ENCODE measurements at regions not wholly inside any gene's neighbourhood (a gene's known extent, or its start where the extent isn't known, plus 50 kb on each side); places are given as distances from the start of the nearest gene placed in this dataset.

- no peak for DNase-seq
These were observed 188.8 kb downstream of the POSTN start for GRCh38 chr13:37409756-37410155.

DNA sequence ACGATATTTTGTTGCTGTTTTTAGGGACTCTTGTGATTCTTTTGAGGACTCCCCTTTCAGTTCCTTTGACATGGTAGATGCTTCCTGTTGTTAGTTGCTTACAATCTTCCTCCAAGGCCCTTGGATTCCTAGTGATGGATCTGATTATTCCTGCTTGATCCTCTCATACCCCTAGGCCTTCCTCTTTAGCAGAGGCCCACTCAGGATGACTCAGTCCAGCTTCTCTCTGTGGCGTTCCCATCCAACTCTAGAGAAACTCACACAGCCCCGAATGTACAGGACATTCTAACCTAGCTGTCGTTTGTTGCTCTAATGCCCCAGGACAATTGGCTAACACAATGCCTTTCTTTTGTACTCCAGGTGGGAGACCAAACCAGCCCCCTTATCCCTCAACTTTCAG, 191.4 kb downstream of the POSTN start:
- no peak for DNase-seq

DNA sequence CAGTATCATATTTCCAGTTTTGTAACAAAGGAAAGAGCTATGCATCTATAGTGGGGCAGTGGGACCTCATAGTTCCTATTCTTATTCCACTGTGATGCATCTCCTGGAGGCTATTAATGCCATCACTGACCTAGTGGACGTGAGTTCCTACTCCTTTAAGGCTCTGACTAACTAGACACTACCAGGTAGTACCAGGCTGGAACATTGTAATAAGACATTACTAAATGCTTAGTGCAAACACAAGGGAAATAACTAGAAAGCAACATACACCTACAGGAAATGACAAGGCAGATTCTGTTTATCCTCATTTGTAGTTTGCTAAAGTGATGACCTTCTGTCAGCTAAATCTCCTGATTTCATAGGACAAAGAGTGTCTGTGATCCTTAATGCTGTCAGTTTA, 192.5 kb downstream of the POSTN start:
- DNase-seq: no peak

DNA sequence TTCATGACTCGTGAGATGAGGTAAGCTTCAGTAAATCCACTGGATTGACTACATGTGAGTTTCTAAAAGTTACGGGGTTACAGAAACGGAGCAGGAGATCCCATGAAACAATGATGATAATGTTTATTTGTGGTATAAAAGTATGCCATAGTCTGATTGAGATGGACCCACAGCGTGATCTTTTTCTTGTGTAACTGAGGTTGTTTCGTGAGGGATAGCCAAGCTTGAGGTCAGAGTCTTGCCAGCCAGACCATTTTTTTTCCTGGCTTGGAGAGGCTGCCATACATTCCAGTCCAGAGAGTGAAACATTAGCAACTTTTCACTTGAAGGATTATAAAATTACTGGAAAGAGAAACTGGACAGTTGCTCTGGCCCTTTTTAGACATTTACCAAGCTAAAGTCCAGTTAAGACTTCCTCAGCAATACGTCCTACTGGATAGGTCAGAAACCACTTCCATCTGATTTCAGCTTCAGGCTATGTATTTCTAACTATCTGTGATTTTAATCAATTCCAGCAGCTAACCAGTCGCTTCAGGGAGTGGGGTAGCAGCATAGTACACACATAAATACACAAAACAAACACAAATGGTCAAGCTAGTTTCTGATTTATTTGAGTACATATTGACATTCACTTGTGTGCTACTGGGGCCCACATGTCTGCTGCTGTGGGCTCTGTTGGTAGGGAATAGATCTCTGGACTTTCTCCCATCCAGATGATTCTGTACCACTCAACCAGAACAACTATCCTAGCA, 194.6 kb downstream of the POSTN start:
- DNase-seq: no peak

DNA sequence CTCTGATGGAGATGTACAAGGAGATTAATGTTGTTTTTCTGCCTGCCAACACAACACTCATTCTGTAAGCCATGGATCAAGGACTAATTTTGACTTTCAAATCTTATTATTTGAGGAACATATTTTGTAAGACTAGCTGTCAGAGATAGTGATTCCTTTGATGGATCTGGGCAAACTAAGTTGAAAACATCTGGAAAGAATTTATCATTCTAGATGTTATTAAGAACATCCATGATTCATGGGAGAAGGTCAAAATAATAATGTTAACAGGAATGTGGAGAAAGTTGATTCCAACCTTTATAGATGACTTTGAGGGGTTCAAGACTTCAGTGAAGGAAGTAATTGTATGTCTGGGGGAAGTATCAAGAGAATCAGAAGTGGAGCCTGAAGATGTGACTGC, 196.8 kb downstream of the POSTN start:
- no peak for DNase-seq

DNA sequence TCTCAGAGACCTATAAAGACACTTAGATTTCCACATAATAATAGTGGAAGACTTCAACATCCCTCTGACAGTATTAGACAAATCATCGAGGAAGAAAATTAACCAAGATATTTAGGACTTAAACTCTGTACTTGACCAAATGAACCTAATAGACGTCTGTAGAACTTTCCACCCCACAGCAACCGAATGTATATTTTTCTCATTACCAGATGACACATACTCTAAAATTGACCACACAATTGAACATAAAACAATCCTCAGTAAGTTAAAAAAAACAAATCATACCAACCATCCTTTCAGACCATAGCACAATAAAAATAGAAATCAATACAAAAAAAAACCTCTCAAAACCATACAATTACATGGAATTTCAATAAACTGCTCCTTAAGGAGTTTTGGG, 201.0 kb downstream of the POSTN start:
- DNase-seq: no peak

DNA sequence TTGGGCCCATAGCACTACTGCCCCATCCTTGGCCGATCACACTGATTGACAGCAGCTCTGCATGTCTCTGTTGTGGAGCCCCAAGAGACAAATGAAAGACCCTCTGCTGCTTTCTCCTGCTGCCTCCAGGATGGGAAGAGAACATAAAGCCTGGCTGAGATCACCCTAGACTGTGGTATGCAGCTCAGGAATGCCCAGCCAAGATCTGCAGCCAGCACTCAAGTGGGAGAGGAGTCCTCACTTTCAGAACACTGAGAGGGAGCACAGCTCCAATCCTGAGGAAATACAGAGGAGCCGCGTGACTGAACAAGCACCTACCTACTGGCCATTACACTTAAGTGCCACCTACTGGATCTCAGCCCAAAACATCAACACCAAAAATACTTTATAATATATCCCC, 203.0 kb downstream of the POSTN start:
- DNase-seq: no peak

GRCh38 chr13:37392389-37392788, 206.2 kb downstream of the POSTN start:
- no peak for DNase-seq

- DNase-seq: no peak
These were observed 207.8 kb downstream of the POSTN start for GRCh38 chr13:37390735-37391134.

- DNase-seq: no peak
These were observed 212.5 kb downstream of the POSTN start for GRCh38 chr13:37385956-37386670.

- DNase-seq: no peak
These were observed 213.3 kb downstream of the POSTN start for GRCh38 chr13:37385248-37385647.

GRCh38 chr13:37383856-37384370, 214.7 kb downstream of the POSTN start:
- DNase-seq: no peak

DNA sequence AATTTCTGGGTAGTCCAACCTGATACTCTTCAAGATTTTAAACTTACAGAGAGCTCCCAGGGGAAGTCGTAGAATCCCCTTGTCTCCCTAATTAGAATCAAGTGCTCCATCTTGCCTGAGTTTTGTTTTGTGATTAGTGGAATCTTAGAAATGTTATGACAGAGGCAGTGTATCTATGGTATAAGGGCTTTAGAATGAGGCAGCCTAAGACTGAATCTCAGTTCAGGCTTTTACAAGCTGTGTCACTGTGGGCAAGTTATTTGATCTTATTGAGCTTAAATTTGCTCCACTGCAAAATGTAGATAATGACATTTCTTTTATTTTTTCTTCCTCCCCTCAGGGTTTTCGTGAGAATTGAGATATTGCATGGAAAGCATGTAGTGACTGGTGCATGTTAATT, 215.5 kb downstream of the POSTN start:
- DNase-seq: no peak

GRCh38 chr13:37382146-37382545, 216.4 kb downstream of the POSTN start:
- no peak for DNase-seq

GRCh38 chr13:37381502-37381901, 217.1 kb downstream of the POSTN start:
- DNase-seq: no peak

DNA sequence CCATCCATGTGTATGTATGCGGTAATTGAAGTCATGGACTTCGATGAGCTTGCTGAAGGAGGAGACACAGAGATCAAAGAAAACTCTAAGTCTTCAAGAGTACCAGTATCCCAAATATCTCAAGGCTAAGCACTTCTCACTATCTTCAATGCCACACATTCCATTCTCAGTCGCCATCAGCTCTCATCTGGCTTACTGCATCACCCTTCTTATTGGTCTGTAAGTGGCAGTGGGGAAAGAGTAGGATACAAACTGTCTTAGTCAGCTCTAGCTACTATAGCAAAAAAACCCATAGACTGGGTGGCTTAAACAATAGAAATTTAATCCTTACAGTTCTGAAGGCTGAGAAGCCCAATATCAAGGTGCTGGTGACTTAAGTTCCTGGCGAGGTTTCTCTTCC, 218.7 kb downstream of the POSTN start:
- no peak for DNase-seq

DNA sequence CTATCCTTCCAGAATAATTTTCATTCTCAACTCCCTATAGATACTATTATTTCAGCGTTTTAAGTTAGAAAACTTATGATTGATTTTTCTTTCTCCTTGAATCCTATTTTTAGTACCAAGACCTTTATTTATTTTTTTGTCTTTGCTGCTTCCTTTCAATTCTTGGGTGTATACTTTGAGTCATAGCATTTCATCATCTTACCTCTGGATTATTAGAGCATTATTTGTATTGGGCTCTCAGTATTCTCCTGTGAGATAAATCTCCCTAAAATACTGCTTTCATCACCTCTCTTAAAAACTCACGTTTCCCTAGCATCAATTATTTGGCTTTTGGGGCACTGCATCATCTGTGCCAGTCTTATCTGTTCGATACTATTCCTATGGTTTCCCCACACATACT, 222.8 kb downstream of the POSTN start:
- DNase-seq: no peak

- no peak for DNase-seq
These were observed 223.5 kb downstream of the POSTN start for GRCh38 chr13:37375071-37375470.

- no peak for DNase-seq
These were observed 229.0 kb downstream of the POSTN start for GRCh38 chr13:37369616-37370015.

DNA sequence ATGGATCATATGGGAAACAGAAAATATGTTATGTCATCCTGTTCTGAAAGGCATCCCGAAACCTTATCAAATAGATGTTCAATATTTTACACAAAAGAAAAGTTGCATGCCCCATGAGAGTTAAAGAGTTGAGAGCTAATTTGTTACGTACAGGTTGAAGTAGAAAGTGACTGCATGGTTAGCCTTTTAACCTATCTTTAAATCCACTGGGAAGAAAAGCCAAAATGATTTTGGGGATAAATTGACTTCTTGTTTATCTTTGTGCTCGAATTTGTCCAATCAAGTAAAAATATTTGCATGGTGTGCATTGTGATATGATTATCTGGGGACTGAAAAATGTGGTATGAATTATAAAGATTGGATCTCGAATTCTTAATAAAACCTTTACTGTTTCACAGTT, 230.1 kb downstream of the POSTN start:
- no peak for DNase-seq

GRCh38 chr13:37366044-37366770, 232.4 kb downstream of the POSTN start:
- DNase-seq: no peak

GRCh38 chr13:37365496-37365895, 233.1 kb downstream of the POSTN start:
- no peak for DNase-seq

Data from hypothalamus (tissue), 51 donors.